ENCODE measurements at regions not wholly inside any gene's neighbourhood (a gene's known extent, or its start where the extent isn't known, plus 50 kb on each side); places are given as distances from the start of the nearest gene placed in this dataset.
"Not testable (repeated sequence)": the region's sequence is repeated elsewhere in the genome, so short reads cannot be mapped to it uniquely, and the experiment has no call there.

DNA sequence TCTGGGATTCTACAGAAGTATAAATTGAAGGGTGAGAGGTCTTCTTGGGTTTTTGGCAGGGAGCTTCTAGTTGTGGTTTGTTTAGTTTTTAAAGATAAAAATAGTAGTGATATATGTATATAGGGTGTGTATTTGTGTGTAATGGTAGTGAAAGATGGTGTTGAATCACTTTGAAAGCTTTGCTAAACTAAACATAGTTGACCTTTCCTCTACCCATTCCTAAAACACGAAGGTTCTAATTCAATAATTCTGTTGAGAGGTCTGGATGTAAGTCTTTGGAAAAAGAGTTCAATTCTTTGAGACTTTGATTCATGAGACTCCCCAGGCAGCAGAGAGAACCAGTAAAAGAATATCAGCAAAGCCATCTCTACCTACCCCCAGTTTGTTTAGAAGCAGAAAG is 247.9 kb upstream of the DUSP10 start:
- DNase-seq = no peak

GRCh38 chr1:221988829-221989228 is 246.9 kb upstream of the DUSP10 start:
- DNase-seq = no peak

GRCh38 chr1:221987860-221988520 is 246.1 kb upstream of the DUSP10 start:
- DNase-seq = no peak

DNA sequence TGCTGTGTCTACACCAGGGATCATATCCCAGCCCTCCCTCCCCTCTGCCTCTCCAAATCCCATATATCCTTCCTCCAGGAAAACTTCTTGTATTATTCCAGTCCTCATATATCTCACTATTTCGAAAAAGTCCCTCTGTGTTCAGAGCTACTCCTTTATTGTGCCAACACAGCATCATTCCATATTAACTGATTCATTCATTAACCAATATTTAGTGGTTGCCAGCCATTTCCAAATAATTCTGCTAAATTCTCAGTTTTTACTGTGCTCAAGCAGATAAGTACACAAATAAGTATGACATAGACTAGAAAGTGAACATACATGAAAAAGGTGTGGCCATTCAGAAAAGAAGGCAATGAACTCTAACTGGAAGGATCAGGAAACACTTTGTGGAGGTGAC is 241.6 kb upstream of the DUSP10 start:
- DNase-seq = no peak

DNA sequence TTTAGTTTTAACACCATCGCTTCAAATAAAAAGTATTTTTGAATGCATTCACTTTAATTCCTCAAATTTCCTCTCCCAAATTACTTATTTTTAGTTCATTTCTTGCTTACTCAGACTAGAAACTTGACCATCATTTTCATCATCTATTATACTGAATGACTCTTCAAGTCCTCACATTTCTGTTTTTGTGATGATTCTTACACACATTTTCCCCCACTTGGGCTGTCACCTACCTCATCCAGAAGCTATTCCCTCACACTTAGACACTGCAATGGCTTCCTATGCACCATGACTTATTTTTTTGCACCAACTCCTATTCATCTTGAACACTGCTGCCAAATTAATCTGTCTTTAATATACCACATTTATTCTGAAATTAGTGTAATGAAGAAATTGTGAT is 239.6 kb upstream of the DUSP10 start:
- DNase-seq = no peak

- DNase-seq = no peak
Observed at GRCh38 chr1:221979444-221980032, 237.6 kb upstream of the DUSP10 start.

DNA sequence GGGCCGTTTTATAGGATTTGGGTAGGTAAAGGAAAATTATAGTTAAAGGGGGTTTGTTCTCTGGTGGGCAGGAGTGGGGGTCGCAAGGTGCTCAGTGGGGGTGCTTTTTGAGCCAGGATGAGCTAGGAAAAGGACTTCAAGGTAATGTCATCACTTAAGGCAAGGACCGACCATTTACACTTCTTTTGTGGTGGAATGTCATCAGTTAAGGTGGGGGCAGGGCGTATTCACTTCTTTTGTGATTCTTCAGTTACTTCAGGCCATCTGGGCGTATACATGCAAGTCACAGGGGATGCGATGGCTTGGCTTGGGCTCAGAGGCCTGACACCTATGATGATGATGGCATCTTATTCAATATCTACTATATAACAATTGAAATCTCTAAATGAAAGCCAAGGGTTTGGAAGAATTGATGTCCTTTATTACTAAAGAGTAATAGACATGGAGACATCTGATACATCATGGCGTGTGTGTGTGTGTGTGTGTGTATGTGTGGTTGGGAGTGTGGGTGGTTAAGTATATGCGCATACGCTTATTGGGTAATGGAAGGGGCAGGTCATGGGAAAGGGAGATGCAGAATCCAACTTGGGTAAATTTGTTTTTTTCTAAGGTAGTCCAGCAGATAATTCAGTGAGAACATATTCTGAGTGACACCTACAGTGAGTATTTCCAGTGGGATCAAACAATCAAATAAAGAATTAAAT is 236.9 kb upstream of the DUSP10 start:
- DNase-seq = not testable (repeated sequence)

- not testable (repeated sequence) for DNase-seq
Observed at GRCh38 chr1:221973787-221974186, 231.9 kb upstream of the DUSP10 start.

DNA sequence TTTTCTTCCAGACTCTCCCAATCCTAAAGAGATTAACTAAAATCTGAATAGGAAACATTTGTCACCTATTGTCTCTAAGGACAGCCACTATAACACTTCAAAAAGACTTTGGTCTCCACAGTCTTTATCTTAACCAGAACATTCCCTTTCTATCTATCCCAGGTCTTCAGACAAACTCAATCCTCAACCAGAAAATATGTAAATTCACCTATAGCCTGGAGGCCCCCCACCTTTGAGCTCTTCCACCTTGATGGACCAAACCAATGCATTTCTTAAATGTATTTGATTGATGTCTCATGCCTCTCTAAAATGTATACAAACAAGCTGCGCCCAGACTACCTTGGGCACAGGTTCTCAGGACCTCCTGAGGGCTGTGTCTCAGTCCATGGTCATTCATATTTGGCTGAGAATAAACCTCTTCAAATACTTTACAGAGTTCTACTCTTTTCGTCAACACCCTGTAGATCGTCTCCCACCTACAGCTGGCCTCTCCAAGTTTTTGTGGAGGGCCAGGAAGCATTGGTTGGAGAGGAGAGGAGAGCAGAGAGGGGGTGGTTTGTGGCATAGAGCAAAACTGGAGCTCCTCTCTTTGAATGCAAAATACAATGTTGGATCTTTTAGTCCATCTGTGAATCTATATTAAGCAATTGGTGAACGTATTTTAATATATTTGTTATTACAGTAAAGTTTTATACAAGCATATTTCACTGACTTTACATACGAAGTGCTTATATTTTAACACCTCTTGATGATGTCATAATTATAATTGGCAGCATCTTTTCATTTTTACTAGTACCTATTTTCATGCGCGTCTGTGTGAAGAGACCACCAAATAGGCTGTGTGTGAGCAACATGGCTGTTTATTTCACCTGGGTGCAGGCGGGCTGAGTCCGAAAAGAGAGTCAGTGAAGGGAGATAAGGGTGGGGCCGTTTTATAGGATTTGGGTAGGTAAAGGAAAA is 230.7 kb upstream of the DUSP10 start:
- DNase-seq = no peak

DNA sequence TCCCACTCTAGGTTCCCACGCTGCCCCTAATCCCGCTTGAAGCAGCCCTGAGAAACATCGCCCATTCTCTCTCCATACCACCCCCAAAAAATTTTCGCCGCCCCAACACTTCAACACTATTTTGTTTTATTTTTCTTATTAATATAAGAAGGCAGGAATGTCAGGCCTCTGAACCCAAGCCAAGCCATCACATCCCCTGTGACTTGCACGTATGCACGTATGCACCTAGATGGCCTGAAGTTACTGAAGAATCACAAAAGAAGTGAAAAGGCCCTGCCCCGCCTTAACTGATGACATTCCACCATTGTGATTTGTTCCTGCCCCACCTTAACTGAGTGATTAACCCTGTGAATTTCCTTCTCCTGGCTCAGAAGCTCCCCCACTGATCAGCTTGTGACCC is 229.1 kb upstream of the DUSP10 start:
- DNase-seq = not testable (repeated sequence)

- DNase-seq = not testable (repeated sequence)
Observed at GRCh38 chr1:221969298-221969858, 227.5 kb upstream of the DUSP10 start.

DNA sequence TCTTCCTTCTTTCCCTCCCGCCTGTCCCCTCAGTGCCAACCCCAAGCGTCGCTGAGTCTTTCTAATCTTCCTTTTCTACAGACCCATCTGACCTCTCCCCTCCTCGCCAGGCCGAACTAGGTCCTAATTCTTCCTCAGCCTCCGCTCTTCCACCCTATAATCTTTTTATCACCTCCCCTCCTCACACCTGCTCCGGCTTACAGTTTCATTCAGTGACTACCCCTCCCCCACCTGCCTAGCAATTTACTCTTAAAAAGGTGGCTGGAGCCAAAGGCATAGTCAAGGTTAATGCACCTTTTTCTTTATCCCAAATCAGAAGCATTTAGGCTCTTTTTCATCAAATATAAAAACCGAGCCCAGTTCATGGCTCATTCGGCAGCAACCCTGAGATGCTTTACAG is 225.6 kb upstream of the DUSP10 start:
- DNase-seq = not testable (repeated sequence)

- not testable (repeated sequence) for DNase-seq
Observed at GRCh38 chr1:221966888-221967287, 225.0 kb upstream of the DUSP10 start.

- DNase-seq = not testable (repeated sequence)
Observed at GRCh38 chr1:221965891-221966290, 224.0 kb upstream of the DUSP10 start.

GRCh38 chr1:221965252-221965651 is 223.4 kb upstream of the DUSP10 start:
- DNase-seq = no peak

DNA sequence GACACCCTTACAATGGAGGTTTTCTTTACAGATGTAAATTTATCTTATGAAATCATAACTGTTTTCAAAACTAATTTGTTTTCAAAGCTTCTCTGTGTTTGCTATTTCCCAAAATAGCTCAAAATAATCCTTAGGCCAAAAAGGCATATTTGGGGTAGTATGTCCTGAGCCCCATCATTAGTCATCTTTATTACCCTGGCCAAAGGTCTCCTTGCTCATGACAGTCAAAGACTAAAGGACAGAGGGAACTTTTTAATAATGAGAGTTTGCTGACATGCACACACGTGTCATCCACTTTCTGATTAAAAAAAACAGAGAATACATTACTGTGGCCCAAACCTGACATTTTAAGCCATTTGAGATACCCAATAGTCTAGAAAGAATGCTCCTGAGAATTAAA is 221.9 kb upstream of the DUSP10 start:
- DNase-seq = no peak

DNA sequence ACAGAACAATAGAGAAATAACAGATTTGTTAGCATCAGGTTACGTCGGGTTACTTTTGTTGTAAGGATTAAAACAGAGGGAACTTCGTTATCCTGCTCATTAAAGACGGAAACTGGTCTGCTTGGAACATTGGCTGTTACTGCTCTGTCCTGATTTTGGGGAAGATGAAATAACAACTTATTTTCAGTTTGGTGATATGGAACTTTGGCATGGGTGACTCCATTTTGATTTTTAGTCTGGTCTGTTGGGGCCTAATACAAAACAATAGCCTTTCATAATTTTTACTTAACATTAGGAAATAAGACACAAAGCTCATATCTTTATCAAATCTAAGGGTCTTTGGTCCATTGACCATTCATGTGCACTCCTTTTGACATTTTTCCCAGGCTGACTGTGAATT is 220.5 kb upstream of the DUSP10 start:
- no peak for DNase-seq

DNA sequence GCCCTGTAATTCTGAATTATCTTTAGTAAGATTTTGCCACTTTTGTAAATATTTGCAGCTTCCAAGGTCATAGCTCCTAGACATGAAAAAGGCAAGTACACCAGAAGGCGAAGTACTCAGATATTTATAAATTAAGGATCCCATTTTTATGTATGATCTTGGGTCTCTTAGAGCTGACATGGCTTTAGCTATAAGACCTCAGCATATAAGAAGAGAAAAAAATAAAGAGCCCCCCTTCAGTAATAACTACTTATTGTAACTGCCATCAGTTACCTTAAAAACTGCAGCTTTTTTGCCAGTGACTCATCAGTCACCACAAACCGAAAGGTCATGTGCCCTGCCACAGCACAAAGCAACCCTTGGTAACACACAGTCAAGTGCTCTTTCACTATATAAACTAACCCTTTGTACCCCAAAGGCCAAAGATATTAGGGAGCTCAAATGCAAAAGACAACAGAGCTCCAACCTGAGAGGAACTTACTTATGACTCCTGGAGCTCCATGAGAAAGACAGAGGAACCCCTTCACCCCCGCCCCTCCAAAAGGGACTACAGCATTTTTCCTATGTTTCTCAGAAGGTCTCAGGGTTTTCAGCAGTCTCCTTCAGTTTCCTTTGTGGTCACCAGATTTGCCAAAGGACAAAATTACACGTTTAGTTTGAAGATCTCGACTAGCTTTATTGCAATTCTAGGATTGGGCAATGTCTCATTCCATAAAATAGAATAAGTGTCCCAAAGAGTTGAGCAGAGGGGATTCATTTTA is 219.8 kb upstream of the DUSP10 start:
- no peak for DNase-seq

GRCh38 chr1:221958161-221958562 is 216.3 kb upstream of the DUSP10 start:
- DNase-seq = not testable (repeated sequence)

DNA sequence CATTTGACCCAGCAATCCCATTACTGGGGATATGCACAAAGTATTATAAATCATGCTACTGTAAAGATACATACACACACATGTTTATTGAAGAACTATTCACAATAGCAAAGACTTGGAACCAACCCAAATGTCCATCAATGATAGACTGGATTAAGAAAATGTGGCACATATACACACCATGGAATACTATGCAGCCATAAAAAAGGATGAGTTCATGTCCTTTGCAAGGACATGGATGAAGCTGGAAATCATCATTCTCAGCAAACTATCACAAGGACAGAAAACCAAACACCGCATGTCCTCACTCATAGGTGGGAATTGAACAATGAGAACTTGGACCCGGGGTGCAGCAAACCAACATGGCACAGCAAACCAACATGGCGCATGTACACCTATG is 215.5 kb upstream of the DUSP10 start:
- DNase-seq = not testable (repeated sequence)

DNA sequence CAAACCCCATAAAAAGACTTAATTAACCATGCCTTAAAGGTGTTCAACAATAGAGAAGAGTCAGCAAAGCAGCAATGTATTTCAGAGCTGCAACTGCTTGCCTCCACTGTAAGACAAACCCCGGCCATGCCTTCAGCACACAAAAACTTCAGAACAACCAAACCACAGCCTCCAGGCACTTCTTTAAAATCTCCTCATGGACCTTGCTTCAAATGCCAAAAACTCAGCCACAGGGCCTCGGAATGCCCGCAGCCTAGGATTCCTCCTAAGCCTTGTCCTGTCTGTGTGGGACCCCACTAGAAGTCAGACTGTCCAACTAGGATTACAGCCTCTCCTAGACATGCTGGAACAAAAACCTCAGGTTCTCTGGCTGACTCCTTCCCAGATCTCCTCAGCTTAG is 208.1 kb upstream of the DUSP10 start:
- DNase-seq = no peak

DNA sequence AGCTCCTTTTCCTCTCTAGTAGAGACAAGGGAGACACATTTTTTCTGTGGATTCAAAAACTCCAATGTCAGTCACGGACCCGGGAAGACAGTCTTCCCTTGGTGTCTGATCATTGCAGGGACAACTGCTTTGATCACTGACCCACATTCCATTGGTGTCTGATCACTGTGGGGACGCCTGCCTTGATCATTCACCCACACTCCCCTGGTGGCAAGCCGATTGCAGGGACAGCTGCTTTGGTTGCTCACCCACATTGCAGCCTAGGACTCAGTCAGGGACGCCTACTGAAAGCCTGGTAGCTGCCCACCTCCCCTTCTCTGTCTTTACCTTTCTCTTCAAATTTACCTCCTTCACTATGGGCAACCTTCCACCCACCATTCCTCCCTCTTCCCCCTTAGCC is 206.6 kb upstream of the DUSP10 start:
- no peak for DNase-seq
